ENCODE measurements at regions not wholly inside any gene's neighbourhood (a gene's known extent, or its start where the extent isn't known, plus 50 kb on each side); places are given as distances from the start of the nearest gene placed in this dataset.

DNA sequence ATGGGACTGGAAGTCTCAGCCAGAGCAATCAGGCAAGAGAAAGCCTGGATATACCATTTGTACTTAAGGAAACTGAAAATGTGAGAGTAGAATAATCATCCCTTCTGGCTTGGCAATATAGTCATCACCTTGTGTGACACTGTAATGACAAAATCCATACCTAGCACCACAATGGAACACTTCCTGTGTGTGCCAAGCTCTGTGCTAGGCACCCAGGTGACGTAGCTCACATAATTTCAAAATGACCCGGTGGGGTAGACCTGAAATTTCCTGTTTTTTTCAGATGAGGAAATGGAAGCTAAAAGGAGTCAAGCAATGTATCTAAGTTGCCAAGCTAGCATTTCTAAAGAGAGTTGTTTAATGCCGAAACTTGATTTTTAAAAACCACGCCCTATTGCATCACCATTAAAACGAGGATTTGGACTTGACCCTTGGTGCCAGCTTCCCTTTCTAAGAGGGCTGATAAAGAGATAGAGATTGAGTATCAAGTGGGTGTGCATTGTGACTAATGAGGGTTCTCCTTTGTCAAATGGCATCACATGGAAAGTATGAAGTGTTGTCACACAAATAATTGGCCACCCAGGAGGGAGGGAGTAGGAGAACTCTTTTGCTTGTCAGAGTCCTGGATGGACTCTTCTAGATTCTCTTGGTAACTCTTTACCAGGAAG, 141.3 kb upstream of the PDZRN3 start:
- Mint-ChIP-seq H3K36me3 (no peaks in the 10 kb centered on the region), H3K4me1 (no peaks in the 10 kb centered on the region), H3K27me3 (no peaks in the 10 kb centered on the region), H3K4me3 (no peak overlapping the region), H3K27ac (no peak overlapping the region), H3K9me3 (peaks cover 7% of the 10 kb centered on the region)
- no peak for ATAC-seq

DNA sequence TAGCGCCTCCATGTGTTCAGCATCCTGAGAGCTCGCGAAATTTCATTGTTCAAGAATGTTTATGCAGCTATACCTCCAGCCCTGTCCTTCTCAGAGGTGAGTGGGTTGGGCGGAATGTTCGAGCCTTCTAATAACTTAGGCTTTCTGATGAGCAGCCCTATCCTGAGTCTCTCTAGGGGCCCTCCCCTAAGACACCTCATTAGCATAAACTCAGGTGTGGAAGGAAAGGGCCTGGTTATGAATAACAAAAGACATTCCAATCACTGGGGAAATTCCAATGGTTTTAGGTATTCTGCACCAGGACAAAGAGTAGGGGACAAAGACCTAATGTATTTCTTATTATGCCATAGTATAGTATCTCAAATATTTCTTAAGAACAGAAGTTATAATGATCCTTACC, 138.1 kb upstream of the PDZRN3 start:
- Mint-ChIP-seq H3K36me3 (no peaks in the 10 kb centered on the region), H3K27me3 (no peaks in the 10 kb centered on the region), H3K4me1 (no peaks in the 10 kb centered on the region), H3K27ac (no peak overlapping the region), H3K9me3 (peaks cover 7% of the 10 kb centered on the region), H3K4me3 (no peak overlapping the region)
- no peak for ATAC-seq

DNA sequence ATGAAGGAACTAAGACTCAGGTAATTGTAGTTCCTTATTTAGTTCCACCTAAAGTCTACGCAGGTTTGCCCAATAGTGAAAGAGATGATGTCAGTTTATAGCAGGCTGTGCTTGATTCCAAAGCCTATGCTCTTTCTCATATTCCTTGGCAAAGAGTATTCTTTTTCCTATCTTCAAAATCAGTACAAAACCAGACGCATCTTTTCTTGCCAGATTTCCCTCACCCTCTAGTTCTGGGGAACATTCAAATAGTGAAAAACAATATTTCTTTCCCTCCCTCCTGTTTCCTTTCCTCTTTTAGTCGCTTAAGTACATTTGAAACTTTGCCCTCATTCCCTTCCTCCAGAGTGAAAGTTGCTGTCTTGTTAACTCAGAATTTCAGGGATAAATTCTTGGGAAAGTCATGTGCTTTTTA, 134.6 kb upstream of the PDZRN3 start:
- Mint-ChIP-seq H3K27ac (no peak overlapping the region), H3K4me3 (no peak overlapping the region), H3K9me3 (peaks cover 4% of the 10 kb centered on the region), H3K27me3 (no peaks in the 10 kb centered on the region), H3K36me3 (no peaks in the 10 kb centered on the region), H3K4me1 (no peaks in the 10 kb centered on the region)
- no peak for ATAC-seq

DNA sequence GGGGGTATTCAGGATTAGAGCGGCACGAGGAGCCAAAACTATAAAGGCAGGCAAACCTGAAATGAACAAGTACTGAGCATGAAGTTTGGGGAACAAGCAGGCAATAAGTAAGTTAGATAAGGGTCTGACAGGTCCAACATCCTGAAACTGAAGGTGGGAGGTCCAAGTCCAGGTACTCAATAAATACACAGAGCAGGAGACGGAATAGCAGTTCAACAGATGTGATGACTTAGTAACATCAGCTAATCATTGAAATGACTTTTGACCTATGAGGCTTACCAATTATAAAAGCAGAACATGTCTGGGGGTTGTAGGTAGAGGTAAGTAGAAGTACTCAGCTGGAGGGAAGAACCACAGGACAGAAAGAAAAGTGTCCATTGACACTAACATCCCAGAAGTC, 132.8 kb upstream of the PDZRN3 start:
- Mint-ChIP-seq H3K27me3 (no peaks in the 10 kb centered on the region), H3K27ac (no peak overlapping the region), H3K4me3 (no peak overlapping the region), H3K9me3 (peaks cover 4% of the 10 kb centered on the region), H3K4me1 (no peaks in the 10 kb centered on the region), H3K36me3 (no peaks in the 10 kb centered on the region)
- no peak for ATAC-seq

DNA sequence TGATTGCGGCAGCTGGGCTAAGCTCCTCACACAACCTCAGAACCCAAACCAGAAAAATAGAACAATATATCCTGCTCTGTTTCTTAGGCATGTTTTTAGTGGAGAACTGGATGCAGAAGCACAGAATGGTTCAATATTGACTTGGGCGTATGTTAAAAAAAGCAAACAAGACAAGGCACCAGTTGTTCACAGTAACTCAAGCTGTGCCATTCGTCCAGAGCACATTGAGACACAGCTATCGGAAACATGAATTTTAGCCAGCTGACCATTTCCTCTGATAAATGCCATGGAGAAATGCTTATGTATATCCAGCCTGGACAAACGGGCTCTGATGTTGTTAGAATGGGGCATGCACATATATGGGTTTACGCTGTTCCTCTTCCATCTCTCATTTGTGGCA, 129.2 kb upstream of the PDZRN3 start:
- no peak for ATAC-seq
- H3K27me3 Mint-ChIP-seq, result no peaks in the 10 kb centered on the region
- H3K9me3 Mint-ChIP-seq, result peaks cover 7% of the 10 kb centered on the region
- no peak overlapping the region for H3K4me3 Mint-ChIP-seq
- H3K4me1 Mint-ChIP-seq, result no peaks in the 10 kb centered on the region
- no peak overlapping the region for H3K27ac Mint-ChIP-seq
- no peaks in the 10 kb centered on the region for H3K36me3 Mint-ChIP-seq

DNA sequence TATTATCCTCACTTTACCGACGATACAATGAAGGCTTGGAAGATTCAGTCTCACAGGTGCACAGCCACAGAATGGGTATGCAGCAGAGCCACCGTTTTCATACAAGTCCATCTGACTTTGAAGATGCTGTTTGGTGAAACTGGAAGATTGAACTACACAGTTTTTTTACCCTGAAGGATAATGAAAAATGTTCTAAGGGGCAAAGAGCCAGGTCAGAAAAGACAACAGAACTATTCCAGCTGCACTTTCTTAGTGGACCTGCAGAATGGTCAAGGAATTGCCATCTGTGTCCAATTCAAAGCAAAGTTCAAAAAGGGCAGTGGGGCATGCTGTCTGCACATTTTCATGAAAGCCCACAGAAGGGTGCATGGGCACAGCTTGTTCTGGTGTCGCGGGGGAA, 127.6 kb upstream of the PDZRN3 start:
- peaks cover 7% of the 10 kb centered on the region for H3K9me3 Mint-ChIP-seq
- no peak for ATAC-seq

DNA sequence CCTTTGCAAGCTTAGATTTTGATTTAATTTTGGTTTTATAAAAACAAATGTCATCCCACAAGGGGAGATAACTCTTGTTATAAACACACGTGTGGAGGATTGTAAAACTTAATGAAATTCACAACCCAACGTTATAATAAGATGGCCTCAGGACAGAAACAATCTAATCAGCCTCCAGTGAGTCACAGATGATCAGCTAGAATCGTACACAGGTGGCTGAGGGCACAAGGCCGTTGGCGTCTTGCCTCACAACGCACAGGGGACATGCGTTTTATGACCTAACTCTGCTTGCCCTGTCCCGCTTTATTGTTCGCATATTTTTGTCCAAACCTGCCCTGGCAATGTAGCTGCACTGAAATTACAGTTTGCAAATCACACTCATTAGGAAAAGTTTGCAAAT, 121.9 kb upstream of the PDZRN3 start:
- no peaks in the 10 kb centered on the region for H3K27me3 Mint-ChIP-seq
- H3K4me3 Mint-ChIP-seq, result no peak overlapping the region
- H3K4me1 Mint-ChIP-seq, result no peaks in the 10 kb centered on the region
- no peak for ATAC-seq
- H3K27ac Mint-ChIP-seq, result no peak overlapping the region
- peaks cover 4% of the 10 kb centered on the region for H3K9me3 Mint-ChIP-seq
- no peaks in the 10 kb centered on the region for H3K36me3 Mint-ChIP-seq

More for the DNA sequence above, 127.6 kb upstream of the PDZRN3 start:
- H3K27ac Mint-ChIP-seq, result no peak overlapping the region
- no peak overlapping the region for H3K4me3 Mint-ChIP-seq
- H3K36me3 Mint-ChIP-seq, result no peaks in the 10 kb centered on the region
- H3K4me1 Mint-ChIP-seq, result no peaks in the 10 kb centered on the region
- no peaks in the 10 kb centered on the region for H3K27me3 Mint-ChIP-seq

DNA sequence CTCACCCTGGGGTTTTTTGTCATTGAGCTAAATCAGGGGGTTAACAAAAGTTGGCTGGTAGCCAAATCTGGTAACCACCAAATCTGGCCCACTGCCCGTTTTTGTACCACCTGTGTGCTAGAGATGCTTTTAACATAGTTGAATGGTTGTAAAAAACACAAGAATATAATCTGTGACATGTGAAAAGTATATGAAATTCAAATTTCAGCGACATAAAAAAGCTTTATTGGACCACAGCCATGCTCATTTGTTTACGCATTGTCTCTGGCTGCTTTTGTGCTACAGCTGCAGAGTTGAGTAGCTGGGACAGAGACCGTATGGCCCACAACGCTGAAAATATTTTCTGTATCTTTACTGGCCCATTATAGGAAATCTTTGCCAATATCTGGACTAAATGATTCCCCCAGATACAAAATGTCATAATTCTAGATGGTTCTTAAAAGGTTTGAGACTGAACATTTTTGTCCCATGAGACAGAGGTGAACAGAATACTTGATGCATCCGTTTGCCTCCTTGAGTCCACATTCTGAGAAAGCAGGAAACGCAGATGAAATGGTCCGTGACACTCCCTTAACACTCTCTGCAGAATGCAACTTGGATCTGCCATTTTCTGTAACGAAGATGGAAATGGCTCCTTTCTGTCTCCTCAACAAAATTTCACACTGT, 120.9 kb upstream of the PDZRN3 start:
- Mint-ChIP-seq H3K27ac (no peak overlapping the region), H3K36me3 (no peaks in the 10 kb centered on the region), H3K9me3 (peaks cover 6% of the 10 kb centered on the region), H3K4me3 (no peak overlapping the region), H3K27me3 (no peaks in the 10 kb centered on the region), H3K4me1 (no peaks in the 10 kb centered on the region)
- ATAC-seq, result no peak

DNA sequence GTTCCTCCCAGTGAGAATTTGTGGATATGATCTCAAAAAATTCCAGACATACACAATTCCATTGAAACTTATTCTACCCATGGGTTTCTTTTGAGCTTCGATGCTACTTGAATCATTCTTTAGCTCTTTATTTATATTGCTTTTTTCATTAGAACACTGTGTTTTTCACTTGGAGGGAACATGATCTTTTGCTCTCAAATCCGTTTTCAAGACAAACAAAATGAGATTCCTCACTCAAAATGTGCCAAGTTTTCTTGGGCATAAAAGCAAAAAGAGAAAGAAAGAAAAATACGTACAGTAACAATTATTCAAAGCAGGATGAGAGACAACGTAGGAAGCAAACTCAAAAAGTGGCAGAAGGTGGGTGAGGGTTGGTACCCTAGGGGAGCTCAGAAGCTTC, 118.8 kb upstream of the PDZRN3 start:
- ATAC-seq, result no peak
- H3K4me1 Mint-ChIP-seq, result no peaks in the 10 kb centered on the region
- no peaks in the 10 kb centered on the region for H3K27me3 Mint-ChIP-seq
- peaks cover 3% of the 10 kb centered on the region for H3K9me3 Mint-ChIP-seq
- H3K36me3 Mint-ChIP-seq, result no peaks in the 10 kb centered on the region
- no peak overlapping the region for H3K27ac Mint-ChIP-seq
- no peak overlapping the region for H3K4me3 Mint-ChIP-seq

DNA sequence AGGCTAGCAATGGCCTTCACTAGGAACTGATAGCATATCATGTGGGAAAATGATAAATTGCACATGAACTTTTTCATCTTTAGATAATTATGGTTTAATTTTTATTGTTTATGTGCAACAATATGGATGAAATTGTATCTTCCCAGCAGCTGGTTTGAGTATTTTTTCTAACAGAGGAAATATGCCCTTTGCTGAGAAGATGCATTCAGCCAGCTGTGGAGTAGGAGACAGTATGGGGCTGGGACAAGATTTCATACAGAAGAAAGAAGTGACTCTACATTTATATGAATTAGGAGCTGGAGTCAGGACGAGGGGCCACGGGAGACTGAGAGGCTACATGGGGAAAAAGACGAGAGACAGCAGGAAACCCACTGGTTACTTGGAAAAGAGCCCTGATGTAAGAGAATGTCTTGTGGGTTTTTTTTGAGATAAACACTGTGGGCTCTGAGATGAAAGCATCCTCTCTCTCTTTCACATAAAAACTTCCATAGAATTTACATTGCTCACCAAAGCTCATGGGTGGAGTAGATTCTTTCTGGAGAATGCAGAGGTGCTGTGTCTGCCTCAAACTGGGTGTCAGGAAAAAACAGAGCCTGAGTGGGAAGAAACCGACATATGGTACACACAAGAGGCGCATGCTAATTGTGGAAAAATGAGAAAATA, 115.2 kb upstream of the PDZRN3 start:
- Mint-ChIP-seq H3K36me3 (no peaks in the 10 kb centered on the region), H3K27me3 (no peaks in the 10 kb centered on the region), H3K4me3 (no peak overlapping the region), H3K27ac (no peak overlapping the region), H3K4me1 (no peaks in the 10 kb centered on the region), H3K9me3 (peaks cover 3% of the 10 kb centered on the region)
- ATAC-seq, result no peak

DNA sequence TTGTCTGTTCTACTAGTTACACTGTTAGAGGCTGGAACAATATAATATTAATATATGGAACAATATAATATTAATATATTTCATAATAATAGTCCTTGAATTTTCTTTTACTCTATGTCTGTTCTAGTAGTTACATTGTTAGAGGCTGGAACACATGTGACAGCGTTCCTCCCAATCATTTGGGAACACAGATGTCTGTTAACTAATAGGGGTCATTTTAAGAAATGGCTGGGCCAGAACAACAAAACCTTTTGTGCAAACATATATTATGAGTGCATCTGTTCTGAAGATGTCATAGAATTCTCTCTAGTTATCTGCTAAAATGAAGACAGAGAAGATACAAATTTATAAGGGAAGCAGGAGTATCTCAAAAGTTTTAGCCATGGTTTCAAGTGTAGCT, 114.0 kb upstream of the PDZRN3 start:
- ATAC-seq, result no peak
- no peak overlapping the region for H3K27ac Mint-ChIP-seq
- H3K4me3 Mint-ChIP-seq, result no peak overlapping the region
- no peaks in the 10 kb centered on the region for H3K36me3 Mint-ChIP-seq
- H3K9me3 Mint-ChIP-seq, result peaks cover 3% of the 10 kb centered on the region
- H3K27me3 Mint-ChIP-seq, result no peaks in the 10 kb centered on the region
- H3K4me1 Mint-ChIP-seq, result no peaks in the 10 kb centered on the region

DNA sequence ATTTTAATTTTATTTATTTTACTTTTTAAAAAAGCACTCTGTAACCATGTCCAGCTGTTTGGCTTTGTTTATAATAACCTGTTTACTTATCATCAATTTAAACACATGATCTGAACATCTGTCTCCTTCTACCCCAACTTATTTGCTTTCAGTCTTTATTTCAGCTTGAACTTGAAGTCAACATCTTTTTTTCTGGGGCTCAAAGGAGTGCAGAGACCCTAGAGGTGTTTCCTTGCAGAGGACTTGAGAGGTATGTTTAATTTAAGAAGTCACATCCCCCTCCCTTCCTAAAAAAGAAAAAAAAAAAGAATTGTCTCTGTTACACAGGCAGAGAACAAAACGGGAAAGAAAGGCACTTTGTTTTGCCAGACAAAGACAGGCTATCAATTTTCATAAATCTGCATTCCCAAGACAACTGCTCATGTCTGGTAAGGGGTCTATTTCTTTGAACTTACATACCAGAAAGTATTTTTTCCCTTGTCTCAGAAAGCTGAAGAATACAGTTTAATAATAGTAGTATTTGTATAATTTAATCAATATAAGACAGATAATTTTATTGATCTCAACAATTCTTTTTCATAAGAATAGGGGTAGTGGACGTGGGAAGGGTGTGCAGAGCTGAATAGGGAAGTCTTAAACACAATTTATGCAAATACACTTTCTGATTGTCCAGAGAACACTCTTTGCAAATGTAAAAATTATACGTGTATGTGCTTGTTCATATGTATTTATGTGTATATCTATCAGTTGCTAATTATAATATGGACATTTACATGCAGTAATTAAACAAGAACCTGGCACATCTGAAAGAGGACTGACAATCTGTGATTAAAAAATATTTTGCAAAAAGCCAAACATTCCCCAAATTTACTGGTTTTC, 109.7 kb upstream of the PDZRN3 start:
- no peaks in the 10 kb centered on the region for H3K27me3 Mint-ChIP-seq
- no peaks in the 10 kb centered on the region for H3K4me1 Mint-ChIP-seq
- ATAC-seq, result no peak
- H3K4me3 Mint-ChIP-seq, result no peak overlapping the region
- peaks cover 5% of the 10 kb centered on the region for H3K9me3 Mint-ChIP-seq
- no peak overlapping the region for H3K27ac Mint-ChIP-seq
- no peaks in the 10 kb centered on the region for H3K36me3 Mint-ChIP-seq

DNA sequence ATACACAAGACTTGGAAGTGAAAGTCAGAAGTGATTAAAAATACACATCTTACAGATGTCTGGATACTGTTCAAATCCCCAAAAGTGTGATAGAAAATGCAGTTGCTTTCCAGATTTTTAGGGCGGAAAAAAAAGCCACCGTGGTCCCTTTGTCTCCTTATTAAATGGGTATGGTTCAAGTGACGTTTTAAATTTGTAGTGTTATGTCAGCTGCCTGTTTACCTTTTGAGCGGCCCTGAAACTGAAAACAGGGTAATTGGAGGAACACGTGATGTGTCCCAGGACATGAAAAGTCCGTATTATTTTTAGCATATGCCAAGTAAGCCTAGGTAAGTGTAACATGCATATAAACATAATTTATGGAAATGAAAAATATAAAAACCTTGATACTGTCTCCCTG, 109.0 kb upstream of the PDZRN3 start:
- Mint-ChIP-seq H3K27me3 (no peaks in the 10 kb centered on the region), H3K9me3 (peaks cover 5% of the 10 kb centered on the region), H3K36me3 (no peaks in the 10 kb centered on the region), H3K27ac (no peak overlapping the region), H3K4me3 (no peak overlapping the region), H3K4me1 (no peaks in the 10 kb centered on the region)
- no peak for ATAC-seq

DNA sequence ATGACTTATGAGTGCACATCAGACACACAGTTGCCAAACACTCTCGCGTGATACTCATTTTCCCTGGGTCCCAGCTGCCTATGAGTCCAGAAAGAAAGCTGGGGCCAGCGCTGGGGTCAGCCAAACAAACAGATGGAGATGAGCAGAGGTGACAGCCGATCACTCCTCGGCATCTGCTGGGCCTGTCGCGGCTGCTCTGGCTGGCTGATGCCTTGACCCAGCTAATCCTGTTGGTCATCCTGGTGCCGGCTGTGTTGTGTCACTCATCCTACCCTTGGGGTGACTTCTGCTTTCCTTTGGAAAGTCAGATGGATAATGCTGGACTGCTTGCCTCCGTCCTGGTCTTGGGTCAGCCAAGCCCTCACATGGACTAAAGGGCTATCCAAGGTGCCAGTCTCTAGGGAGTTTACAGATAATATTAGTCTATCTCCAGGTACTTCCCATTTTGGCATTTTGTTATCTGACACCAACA, 105.3 kb upstream of the PDZRN3 start:
- Mint-ChIP-seq H3K4me1 (no peaks in the 10 kb centered on the region), H3K4me3 (no peak overlapping the region), H3K27me3 (no peaks in the 10 kb centered on the region), H3K36me3 (no peaks in the 10 kb centered on the region), H3K27ac (no peak overlapping the region), H3K9me3 (peaks cover 5% of the 10 kb centered on the region)
- ATAC-seq, result no peak

DNA sequence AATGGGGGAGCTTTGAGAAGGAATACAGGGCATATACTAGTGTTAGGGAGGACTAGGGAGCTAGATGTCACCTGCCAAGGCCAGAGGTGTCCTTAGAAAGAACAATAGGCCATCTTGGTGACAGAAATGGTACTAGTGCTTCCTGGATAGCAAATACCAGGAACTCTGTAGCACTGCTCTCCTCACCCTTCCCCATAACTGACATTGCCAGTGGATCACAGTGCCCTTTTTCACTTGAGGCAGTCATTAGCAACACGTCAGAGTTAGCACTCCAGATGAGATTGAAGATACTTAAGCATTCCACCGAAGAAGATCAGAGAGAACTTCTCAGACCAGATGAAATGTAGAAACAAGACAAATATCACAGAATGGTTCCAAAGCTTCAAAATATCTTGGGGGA, 103.1 kb upstream of the PDZRN3 start:
- Mint-ChIP-seq H3K4me3 (no peak overlapping the region), H3K4me1 (no peaks in the 10 kb centered on the region), H3K27ac (no peak overlapping the region), H3K9me3 (peaks cover 5% of the 10 kb centered on the region), H3K36me3 (no peaks in the 10 kb centered on the region), H3K27me3 (no peaks in the 10 kb centered on the region)
- no peak for ATAC-seq
